ENCODE measurements at regions not wholly inside any gene's neighbourhood (a gene's known extent, or its start where the extent isn't known, plus 50 kb on each side); places are given as distances from the start of the nearest gene placed in this dataset.

DNA sequence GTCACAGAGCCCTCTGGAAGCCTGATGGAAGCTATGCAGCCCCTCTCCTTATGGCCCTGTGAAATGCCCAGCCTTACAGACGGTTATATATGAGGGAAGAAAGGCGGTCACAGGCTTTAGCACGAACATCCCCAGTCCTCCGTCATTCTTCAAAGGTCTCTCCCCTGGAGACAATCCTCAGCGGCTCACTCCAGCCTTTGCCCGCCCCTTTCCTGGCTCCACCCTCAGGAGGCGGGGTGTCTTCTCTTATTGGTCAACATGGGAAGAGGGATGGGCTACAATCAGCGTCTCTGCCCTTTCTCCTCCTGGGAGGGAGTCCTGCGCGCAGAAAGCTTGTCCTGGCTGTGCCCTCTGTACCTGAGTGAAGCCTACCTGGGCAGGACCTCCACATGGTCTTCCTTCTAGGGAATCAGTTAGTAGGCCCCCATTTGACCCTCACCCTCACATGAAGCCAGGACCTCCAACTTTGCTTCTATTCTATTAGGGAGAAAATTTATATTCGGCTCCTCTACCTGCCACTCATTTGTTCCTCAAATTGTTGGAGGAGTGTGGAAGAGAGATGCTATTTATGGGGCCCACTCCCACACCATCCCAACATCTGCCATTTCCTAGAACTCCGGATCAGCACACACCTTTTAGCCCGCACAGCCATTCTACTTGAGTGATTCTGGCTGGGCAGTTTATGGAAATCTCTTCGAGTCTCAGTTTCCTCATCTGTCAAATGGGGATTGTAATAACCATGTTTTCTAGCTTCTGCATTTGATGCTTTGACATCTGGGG, 112.9 kb upstream of the SLC6A11 start:
- TF ChIP-seq, protein P1, sequence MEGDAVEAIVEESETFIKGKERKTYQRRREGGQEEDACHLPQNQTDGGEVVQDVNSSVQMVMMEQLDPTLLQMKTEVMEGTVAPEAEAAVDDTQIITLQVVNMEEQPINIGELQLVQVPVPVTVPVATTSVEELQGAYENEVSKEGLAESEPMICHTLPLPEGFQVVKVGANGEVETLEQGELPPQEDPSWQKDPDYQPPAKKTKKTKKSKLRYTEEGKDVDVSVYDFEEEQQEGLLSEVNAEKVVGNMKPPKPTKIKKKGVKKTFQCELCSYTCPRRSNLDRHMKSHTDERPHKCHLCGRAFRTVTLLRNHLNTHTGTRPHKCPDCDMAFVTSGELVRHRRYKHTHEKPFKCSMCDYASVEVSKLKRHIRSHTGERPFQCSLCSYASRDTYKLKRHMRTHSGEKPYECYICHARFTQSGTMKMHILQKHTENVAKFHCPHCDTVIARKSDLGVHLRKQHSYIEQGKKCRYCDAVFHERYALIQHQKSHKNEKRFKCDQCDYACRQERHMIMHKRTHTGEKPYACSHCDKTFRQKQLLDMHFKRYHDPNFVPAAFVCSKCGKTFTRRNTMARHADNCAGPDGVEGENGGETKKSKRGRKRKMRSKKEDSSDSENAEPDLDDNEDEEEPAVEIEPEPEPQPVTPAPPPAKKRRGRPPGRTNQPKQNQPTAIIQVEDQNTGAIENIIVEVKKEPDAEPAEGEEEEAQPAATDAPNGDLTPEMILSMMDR (IDR thresholded peaks at IDR 0.05; ENCODE audit: unreplicated experiment): no peak
- no peaks in the 10 kb centered on the region for H3K36me3 Mint-ChIP-seq (ENCODE audit: low read depth, unreplicated experiment)
- no peak overlapping the region for H3K4me3 Mint-ChIP-seq (ENCODE audit: unreplicated experiment)
- H3K9me3 Mint-ChIP-seq (ENCODE audit: unreplicated experiment): no peaks in the 10 kb centered on the region
- H3K27ac Mint-ChIP-seq (ENCODE audit: unreplicated experiment): no peak overlapping the region
- peaks cover 14% of the 10 kb centered on the region for H3K27me3 Mint-ChIP-seq (ENCODE audit: unreplicated experiment)
- peaks cover 19% of the 10 kb centered on the region for H3K4me1 Mint-ChIP-seq (ENCODE audit: unreplicated experiment)
- DNase-seq (ENCODE audit: low spot score): peak; percentile 54

DNA sequence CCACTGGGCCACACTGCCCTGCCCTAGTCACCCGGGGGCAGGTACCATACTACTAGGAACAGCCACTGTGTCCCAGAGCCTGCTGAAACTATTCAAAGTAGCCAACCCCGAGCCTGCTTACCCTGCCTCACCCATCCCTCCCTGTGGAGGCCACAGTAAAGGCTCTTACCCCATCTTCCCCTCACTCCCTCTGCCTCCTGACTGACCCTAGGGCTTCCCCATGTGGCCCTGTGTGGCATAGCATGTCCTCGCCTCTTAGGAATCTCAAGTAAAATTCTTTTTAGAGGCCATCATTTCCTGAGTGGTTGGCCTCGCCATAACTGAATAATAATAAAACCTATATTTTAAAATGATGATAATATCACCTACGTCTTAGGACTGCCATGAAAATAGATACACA, 112.2 kb upstream of the SLC6A11 start:
- Mint-ChIP-seq H3K4me1 (ENCODE audit: unreplicated experiment) (peaks cover 17% of the 10 kb centered on the region), H3K4me3 (ENCODE audit: unreplicated experiment) (no peak overlapping the region), H3K36me3 (ENCODE audit: low read depth, unreplicated experiment) (no peaks in the 10 kb centered on the region), H3K27me3 (ENCODE audit: unreplicated experiment) (peaks cover 19% of the 10 kb centered on the region), H3K9me3 (ENCODE audit: unreplicated experiment) (no peaks in the 10 kb centered on the region), H3K27ac (ENCODE audit: unreplicated experiment) (no peak overlapping the region)
- peak; percentile 47 for DNase-seq (ENCODE audit: low spot score)
- TF ChIP-seq, protein P1 (IDR thresholded peaks at IDR 0.05; ENCODE audit: unreplicated experiment): peak; percentile 42

DNA sequence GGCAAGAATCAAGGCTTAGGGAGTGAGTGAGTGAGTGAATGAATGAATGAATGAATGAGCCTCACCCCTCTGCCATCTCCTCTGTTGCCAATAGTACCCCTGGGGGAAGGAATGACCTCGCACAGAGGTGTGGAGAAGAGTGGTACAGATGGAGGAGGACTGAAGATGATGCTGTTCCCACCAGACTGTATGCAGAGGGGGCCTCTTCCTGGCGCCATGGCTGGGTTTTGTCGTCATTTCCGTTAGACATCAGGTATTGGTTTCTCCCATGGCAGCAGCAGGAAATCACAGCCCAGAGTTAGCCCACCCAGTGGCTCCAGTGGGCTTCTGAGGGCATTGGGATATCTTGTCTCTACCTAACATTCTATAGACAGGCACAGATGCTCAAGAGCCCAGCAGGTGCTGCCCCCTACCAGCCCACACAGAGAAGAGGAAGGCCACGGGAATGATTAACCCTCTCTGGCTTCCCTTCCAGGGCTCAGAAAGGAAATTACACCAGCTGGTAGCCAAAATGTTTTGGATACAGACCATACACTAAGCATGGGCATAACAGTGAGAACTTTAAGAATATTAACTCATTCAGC, 109.8 kb upstream of the SLC6A11 start:
- H3K27me3 Mint-ChIP-seq (ENCODE audit: unreplicated experiment): peaks cover 26% of the 10 kb centered on the region
- peaks cover 3% of the 10 kb centered on the region for H3K36me3 Mint-ChIP-seq (ENCODE audit: low read depth, unreplicated experiment)
- peak; percentile 31 for DNase-seq (ENCODE audit: low spot score)
- no peak overlapping the region for H3K27ac Mint-ChIP-seq (ENCODE audit: unreplicated experiment)
- TF ChIP-seq, protein P1 (IDR thresholded peaks at IDR 0.05; ENCODE audit: unreplicated experiment): no peak
- H3K4me1 Mint-ChIP-seq (ENCODE audit: unreplicated experiment): peaks cover 22% of the 10 kb centered on the region
- no peaks in the 10 kb centered on the region for H3K9me3 Mint-ChIP-seq (ENCODE audit: unreplicated experiment)
- H3K4me3 Mint-ChIP-seq (ENCODE audit: unreplicated experiment): peak overlapping the region; percentile 85

DNA sequence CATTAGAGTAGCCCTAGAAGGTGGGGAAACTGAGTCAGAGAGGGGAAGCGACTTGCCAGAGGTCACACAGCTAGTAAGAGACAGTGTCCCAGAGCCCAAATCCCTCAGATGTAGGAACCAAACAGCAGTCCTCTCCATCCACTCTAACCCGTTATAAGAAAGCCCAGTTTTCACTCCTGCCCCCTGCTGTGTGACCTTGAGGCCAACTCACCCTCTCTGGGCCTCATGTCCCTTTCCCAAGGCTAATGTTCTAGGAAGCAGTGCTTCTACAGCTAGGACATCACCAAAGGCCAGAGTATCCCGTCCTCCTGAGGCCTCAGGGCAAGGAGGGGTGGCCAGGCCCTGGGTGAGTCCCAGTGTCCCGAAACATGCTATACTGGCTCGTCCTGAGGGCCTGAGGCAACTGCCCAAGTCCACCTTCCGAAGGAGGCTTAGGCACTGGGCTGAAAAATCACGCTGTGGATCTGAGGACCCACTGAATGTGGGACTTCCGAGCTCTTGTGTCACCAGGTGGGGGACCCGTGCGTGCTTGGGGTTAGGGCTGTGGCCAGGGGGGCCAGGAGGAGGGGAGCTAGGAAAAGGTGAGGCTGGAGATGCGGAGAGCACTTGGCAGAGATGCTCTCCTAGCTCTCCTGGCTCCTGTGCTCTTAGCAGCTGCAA, 109.2 kb upstream of the SLC6A11 start:
- Mint-ChIP-seq H3K9me3 (ENCODE audit: unreplicated experiment) (no peaks in the 10 kb centered on the region), H3K36me3 (ENCODE audit: low read depth, unreplicated experiment) (peaks cover 3% of the 10 kb centered on the region), H3K4me1 (ENCODE audit: unreplicated experiment) (peaks cover 28% of the 10 kb centered on the region), H3K27ac (ENCODE audit: unreplicated experiment) (peak overlapping the region; percentile 48), H3K4me3 (ENCODE audit: unreplicated experiment) (peak overlapping the region; percentile 85), H3K27me3 (ENCODE audit: unreplicated experiment) (peaks cover 26% of the 10 kb centered on the region)
- no peak for DNase-seq (ENCODE audit: low spot score)
- TF ChIP-seq, protein P1 (IDR thresholded peaks at IDR 0.05; ENCODE audit: unreplicated experiment): no peak

Measured in endothelial cell (in vitro differentiated cells).